NB4 (cell line): ENCODE measurements at regions not wholly inside any gene's neighbourhood (a gene's known extent, or its start where the extent isn't known, plus 50 kb on each side); places are given as distances from the start of the nearest gene placed in this dataset.
"Not testable (repeated sequence)": the region's sequence is repeated elsewhere in the genome, so short reads cannot be mapped to it uniquely, and the experiment has no call there.

ENCODE experiments used
- DNase-seq: peaks from one replicate; pipeline ENCODE4 v3.0.0; 2010; ENCODE audit warnings: low read depth
- H3K4me3 ChIP-seq: one replicate; pipeline ENCODE4 v1.5.1; 2011; ENCODE audit warnings: mild to moderate bottlenecking, low read depth, low read length, moderate library complexity
- MYC ChIP-seq: IDR thresholded peaks from 2 replicates; pipeline ENCODE4 v1.6.1; 2011; ENCODE audit warnings: low read depth, low read length
- POLR2A ChIP-seq: IDR thresholded peaks from 2 replicates; pipeline ENCODE4 v1.6.1; 2011; ENCODE audit warnings: mild to moderate bottlenecking; ENCODE audit not compliant: insufficient read length; ENCODE audit errors: extremely low read depth
- TF ChIP-seq, protein P1 (sequence below): IDR thresholded peaks from 2 replicates; pipeline ENCODE4 v1.6.1; 2011; ENCODE audit warnings: low read depth, low read length
- TF ChIP-seq, protein P2 (sequence below): IDR thresholded peaks from one replicate; pipeline ENCODE4 v1.5.1; 2012; ENCODE audit warnings: low read depth, low read length

DNA sequence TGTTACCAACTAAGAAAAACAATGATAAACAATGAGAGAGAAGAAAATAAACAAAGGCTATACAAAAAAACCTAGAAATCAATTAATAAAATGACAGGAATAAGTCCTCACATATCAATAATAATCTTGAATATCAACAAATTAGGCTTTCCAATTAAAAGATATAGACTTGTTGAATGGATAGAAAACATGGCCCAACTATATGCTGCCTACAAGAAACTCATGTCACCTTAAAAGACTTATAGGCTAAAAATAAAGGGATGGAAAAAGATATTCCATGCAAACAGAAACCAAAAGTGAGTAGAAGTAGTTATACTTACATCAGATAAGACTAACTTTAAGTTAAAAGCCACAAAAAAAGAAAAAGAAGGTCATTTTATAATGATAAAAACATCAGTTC is 183.9 kb downstream of the MYRFL start:
- TF ChIP-seq, protein P1, sequence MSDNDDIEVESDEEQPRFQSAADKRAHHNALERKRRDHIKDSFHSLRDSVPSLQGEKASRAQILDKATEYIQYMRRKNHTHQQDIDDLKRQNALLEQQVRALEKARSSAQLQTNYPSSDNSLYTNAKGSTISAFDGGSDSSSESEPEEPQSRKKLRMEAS = no peak
- TF ChIP-seq, protein P2, sequence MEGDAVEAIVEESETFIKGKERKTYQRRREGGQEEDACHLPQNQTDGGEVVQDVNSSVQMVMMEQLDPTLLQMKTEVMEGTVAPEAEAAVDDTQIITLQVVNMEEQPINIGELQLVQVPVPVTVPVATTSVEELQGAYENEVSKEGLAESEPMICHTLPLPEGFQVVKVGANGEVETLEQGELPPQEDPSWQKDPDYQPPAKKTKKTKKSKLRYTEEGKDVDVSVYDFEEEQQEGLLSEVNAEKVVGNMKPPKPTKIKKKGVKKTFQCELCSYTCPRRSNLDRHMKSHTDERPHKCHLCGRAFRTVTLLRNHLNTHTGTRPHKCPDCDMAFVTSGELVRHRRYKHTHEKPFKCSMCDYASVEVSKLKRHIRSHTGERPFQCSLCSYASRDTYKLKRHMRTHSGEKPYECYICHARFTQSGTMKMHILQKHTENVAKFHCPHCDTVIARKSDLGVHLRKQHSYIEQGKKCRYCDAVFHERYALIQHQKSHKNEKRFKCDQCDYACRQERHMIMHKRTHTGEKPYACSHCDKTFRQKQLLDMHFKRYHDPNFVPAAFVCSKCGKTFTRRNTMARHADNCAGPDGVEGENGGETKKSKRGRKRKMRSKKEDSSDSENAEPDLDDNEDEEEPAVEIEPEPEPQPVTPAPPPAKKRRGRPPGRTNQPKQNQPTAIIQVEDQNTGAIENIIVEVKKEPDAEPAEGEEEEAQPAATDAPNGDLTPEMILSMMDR = no peak
- TF ChIP-seq MYC (no peak), POLR2A (no peak)
- H3K4me3 ChIP-seq = no peak overlapping the region
- DNase-seq = no peak

DNA sequence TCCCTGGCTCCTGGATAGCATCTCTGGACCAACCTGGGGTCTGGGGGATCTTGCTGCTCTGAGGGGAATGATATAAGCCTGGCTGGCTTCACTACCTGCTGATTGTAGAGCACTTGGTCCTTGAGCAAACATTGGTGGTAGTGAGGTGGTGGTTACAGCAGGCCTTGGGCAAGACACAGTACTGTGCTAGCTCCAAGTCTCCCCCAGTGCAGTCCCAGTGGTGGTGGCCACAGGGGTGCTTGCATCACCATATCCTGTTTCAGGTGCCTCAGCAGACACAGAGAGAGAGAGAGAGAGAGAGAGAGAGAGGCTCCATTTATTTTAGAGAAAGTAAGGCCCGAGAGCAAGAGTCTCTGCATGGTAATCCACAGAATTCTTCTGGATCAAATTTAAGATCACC is 186.3 kb downstream of the MYRFL start:
- no peak for TF ChIP-seq POLR2A
- no peak for TF ChIP-seq MYC
- TF ChIP-seq, protein P2 = no peak
- TF ChIP-seq, protein P1 = no peak
- no peak overlapping the region for H3K4me3 ChIP-seq
- DNase-seq = no peak

DNA sequence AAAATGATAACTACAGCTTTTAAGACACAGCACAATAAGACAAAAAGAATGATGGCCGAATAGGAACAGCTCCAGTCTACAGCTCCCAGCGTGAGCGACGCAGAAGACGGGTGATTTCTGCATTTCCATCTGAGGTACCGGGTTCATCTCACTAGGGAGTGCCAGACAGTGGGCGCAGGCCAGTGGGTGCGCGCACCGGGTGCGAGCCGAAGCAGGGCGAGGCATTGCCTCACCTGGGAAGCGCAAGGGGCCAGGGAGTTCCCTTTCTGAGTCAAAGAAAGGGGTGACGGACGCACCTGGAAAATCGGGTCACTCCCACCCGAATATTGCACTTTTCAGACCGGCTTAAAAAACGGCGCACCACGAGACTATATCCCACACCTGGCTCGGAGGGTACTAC is 188.0 kb downstream of the MYRFL start:
- DNase-seq, H3K4me3 ChIP-seq: not testable (repeated sequence)

DNA sequence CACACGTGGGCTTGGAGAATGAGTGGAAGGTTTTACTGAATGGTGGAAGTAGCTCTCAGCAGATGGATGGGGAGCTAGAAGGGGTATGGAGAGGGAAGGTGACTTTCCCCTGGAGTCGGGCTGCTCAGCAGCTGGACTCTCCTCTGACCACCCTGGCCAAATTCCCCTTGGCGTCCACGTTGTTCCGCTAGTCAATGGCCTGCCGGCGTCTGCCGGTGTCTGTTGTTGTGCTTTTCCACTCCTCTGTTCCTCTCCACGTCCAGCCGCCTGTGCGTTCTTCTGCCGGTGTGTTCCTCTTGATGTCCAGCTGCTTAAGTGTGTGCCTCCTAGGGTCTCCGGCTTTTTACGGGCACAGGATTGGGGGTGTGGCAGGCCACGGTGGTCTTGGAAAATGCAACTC is 203.5 kb downstream of the MYRFL start:
- no peak overlapping the region for H3K4me3 ChIP-seq
- DNase-seq = no peak
- TF ChIP-seq, protein P1 = no peak
- TF ChIP-seq MYC (no peak), POLR2A (no peak)
- TF ChIP-seq, protein P2 = no peak

DNA sequence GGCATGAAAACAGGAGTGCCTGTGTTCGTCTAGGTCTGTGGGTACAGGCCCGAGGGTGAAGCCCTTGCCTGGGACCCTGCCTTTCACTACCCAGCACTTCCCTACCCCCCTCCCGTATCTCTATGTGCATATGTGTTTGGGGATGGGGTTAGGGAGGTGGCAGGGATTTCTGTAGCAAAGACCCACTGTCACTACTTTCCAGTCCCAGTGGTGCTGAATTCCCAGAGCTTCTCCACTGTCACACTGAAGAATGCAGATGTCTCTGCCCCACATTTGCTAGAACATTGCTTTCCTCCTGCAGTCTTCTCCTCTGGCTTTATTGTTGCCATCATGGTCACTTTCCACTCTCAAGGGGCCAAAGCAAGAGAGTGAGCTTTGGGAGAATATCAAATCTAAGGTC is 203.9 kb downstream of the MYRFL start:
- TF ChIP-seq POLR2A (no peak), MYC (no peak)
- TF ChIP-seq, protein P1 = no peak
- TF ChIP-seq, protein P2 = no peak
- H3K4me3 ChIP-seq = no peak overlapping the region
- DNase-seq = no peak

DNA sequence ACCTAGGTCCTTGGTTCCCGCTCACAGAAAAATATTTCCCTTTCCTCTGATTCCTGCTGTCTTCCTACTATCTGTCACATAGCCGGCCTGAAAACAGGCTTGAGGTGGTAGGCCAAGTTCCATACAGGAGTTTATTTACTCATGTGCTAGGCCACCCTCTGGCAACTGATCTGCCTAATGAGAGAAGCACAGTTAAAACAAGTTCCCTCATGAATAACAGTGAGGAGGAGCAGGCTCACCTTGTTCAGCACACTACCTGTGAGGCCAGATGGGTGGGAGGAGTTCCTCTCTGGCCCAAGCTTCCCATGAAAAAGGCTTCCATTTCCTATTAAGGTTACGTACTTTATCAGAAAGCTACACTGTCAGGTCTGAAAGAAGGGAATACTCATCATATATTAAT is 206.0 kb downstream of the MYRFL start:
- DNase-seq = no peak
- no peak overlapping the region for H3K4me3 ChIP-seq
- TF ChIP-seq POLR2A (no peak), MYC (no peak)
- TF ChIP-seq, protein P1 = no peak
- TF ChIP-seq, protein P2 = no peak
